Right kidney (tissue), 1 donor: ENCODE measurements at regions not wholly inside any gene's neighbourhood (a gene's known extent, or its start where the extent isn't known, plus 50 kb on each side); places are given as distances from the start of the nearest gene placed in this dataset.

Experiments used
- DNase-seq: peaks from one replicate; pipeline ENCODE4 v3.0.0-alpha.2; 2016

DNA sequence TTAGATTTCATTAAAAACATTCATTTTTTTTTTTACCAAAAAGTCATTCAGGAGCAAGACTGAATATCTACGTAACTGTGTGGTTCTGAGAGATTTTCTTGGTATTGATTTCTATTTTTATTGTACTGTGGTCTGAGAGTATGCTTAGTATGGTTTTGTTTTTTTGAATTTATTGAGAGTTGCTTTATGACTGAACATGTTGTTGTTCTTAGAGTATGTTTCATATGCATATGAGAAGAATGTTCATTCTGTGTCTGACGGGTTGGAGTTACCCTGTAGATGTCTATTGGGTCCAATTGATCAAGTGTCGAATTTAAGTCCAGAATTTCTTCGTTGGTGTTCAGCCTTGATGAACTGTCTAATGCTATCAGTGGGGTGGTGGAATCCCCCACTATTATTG is 306.0 kb upstream of the KCNJ16 start:
- no peak for DNase-seq

DNA sequence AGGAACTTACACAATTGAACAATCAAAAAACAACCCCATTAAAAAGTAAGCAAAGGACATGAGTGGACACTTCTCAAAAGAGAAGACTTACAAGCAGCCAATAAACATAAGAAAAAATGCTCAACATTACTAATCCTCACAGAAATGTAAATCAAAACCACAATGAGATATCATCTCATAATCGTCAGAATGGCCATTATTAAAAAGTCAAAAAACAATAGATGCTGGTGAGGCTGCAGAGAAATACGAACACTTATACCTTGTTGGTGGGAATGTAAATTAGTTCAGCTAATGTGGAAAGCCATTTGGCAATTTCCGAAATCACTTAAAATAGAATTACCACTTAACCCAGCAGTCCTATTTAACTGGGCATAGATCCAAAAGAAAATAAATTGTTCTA is 301.9 kb upstream of the KCNJ16 start:
- no peak for DNase-seq

DNA sequence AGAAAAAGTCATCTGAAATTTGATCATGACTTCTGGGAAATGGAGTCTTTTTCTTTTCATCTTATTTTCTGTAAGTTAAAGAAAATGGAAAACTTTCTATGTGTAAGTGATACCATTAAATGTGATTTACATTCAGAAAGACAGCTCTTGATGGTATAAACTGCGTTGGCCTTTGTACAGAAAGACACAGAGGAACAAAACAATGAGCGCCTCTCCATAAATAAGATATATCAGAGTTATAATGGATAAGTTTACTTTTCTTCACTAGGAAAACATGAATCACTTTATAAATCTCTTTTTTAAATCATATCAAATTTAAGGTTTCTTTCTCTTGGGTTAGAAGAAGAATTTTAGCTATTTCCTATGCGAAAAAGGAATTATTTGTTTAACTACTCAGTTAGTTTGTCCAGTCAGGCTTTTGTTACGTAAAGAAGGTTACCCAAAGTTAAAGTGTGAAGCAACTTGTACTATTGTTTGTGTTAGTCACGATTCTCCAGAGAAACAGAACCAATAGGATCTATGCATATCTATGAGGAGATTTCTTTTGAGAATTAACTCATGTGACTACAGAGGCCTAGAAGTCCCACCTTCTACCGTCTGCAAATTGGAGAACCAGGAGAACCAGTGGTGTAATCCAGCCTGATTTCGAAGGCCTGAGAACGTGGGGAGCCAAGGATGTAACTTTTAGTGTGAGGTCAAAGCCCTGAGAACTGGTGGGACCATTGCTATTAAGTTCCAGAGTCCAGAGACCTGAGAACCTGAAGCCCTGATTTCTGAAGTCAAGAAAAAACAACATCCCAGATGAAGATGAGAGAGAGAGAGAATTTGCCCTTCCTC is 295.4 kb upstream of the KCNJ16 start:
- no peak for DNase-seq

DNA sequence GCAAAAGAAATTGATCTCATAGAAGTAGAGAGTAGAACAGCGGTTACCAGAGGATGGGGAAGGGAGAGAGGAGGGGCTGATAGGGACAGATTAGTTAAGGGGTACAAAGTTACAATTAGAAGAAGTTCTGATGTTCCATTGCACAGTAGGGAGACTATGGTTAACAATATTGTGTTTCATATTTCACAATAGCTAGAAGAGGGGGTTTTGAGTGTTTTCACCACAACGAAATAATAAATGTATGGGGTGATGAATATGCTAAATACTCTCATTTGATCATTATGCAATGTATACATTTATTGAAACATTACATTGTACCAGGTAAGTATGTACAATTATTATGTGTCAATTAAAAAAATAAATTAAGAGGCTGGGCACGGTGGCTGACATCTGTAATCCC is 291.2 kb upstream of the KCNJ16 start:
- DNase-seq = no peak

DNA sequence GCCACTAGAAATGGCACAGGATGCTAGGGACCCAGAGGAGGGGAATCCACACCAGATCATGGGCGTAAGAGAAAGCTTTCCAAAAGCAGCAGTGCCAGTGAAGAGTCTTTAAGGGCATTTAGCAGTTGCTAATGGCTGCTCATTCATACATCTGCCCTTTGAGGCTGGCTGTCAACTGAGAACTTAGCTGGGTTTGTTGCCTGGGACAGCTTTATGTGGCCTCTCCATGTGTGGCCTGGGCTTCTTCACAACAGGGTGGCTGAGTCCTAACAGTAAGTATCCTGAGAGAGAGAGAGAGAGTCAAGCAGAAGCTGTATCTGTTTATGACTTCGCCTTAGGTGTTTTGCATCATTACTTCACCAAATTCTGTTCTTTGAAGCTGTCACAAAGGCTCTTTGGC is 286.1 kb upstream of the KCNJ16 start:
- no peak for DNase-seq

DNA sequence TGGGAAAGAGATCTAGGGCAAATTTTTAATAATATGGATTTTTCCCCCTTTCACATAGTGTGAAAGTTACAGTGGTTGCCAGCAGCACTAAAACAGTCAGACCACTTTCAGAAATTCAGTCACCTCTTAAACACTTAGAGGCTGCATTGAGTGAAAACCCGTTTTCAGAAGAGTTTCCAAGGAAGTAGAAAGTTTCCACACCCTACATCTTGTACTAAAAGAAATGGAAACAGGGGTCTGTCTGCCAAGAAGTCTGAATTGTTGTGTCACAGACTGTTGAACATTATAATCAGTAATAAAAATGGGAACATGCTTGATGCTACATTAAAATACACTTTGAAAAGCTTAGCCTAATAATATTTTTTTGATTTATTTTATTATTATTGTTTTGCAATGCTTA is 278.9 kb upstream of the KCNJ16 start:
- DNase-seq = no peak

DNA sequence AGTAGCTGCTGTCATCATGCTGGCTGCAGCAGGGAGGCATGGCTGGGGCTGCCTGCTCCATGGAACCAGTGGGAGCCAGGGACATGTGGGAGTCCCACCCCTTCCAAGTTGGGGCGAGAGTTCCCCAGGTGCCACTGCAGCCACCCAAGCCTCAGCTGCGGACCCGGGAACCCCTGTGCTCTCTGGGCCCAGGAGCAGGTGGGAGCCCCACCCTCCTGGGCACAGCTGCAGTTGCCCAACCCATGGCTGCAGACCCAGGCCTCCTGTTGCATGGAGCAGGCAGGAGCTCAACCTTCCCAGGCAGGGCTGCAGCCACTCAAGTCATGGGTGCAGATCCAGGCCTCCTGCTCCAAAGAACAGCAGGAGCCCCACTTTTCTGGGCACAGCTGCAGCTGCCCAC is 274.2 kb upstream of the KCNJ16 start:
- no peak for DNase-seq

DNA sequence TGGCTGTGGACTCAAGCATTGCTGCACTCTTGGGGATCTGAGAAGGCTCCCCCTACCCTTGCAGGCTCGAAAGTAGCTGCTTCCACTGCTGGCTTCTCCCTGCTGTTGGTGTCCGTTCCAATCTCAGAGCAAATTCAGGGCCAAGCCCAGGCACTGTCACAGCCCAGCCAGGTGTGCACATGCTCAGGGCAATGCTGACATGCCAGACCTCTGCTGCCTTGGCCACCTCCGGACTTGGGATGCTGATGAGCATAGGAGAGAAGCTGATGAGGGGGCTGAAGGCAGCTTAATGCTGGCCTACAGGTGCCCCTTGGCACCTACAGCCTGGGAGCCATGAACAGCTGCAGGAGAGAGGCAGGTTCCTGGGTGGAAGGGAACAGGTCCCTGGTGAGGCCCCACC is 273.7 kb upstream of the KCNJ16 start:
- DNase-seq = no peak

DNA sequence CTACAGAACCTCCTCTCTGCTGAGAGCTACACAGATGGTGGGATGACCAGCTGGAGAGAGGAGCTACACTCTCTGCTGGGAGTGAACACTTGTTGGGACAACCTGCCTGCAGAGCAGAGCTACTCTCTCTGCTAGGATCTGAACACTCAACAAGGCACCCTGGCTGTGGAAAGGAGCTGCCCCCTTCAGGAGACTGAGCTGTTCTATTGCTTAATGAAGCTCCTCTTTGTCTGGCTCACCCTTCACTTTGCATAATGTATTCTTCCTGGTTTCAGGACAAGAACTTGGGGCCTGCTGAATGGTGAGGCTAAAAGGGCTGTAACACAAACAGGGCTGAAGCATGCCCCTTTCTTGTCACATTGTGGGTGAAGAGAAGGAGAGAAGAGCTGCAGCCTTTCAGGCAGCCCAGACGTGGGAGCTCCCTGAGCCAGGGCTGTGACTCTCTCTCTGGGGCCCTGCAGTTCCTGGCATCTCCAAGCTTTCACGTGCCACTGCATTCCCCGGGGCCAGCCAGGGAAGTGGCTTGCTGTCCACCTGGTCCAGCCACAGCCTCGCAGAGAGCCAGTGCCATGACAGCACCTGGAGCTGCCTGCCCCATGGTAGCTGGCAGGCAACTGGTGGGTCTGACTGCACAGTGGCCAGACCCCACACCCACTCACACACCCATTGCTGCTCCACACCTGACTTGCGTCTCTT is 272.8 kb upstream of the KCNJ16 start:
- no peak for DNase-seq

DNA sequence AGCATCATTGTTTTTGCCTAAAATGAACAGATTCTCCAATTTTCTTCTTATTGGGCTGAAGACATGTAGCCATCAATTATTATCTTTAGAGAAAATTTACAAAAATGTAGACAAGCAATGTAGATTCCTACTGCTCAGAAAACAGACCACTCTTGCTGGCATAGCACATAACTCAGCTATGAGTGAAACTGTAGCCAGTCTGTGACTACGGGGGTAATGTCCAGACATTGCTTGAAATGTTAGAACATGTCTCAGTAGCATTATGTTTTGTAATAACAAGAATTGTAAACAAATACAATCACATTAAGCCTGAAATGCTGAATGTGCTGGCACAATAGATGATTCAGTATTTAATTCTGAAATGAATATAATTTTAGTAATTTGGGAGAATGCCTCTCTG is 265.7 kb upstream of the KCNJ16 start:
- no peak for DNase-seq

DNA sequence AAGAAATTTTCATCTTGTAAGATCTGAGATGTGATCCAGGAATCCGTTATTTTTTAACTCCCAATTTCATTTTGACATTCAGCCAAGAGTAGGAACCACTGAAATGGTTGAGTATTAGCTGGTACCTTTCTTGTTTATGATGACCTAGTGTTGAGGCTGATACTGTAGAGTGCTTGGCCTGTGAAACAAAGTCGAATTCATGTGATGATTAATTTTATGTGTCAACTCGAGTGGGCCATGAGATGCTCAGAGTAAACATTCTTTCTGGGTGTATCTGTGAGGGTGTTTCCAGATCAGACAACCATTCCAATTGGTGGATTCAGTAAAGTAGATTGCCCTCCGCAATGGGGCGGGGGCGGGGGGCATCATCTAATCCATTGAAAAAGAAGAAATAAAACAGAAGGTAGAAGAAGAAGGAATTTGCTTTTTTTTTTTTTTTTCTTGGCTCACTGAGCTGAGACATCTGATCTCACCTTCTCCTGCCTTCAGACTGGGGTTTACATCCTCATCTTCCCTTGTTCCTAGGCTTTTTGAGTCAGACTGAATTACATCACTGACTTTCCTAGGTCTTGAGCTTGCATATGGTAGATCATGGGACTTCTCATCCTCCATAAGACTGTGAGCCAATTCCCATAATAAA is 264.6 kb upstream of the KCNJ16 start:
- no peak for DNase-seq

DNA sequence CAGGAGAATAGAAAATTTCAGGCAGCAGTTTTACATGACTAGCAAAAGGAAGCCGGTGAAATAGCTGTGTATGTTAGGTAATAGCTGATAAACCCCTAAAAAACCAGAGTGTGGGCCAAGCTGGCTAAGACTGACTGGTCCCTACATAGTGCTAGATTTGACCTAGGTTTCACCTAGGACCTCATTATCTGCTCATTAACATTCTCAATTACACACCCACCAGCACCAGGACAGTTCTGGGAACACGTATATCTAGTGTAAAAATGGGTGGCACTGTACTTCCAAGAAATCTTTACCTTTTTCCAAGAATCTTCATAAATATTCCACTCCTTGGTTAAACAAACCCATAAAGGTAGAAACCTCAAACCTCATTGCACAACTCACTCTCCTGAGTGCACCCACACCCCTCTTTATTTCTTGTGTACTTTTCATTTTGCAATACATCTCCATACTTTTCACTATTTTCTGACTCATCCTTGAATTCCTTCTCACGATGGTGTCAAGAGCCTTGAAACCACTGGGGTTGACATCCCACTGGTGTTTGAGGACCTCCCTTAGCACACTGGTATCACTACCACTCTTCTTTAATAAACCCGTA is 262.7 kb upstream of the KCNJ16 start:
- no peak for DNase-seq

DNA sequence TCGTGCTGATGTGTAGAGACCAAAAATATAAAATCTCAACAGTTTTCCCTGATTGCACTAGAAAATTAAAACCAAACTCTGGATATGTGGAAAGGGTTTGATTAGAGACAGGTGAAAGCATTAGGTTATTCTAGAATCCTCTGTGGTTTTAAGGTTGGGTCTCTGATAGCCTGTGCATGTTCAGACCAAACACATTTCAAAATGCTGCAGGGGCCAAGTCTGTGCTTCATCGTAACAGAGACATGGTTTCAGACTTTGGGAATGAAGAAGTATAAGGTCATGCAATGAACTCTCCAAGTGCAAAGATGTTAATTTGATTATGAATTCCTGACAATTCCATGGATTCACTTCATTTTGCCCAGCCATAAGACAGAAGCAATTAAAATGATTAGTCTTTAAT is 261.0 kb upstream of the KCNJ16 start:
- DNase-seq = no peak

DNA sequence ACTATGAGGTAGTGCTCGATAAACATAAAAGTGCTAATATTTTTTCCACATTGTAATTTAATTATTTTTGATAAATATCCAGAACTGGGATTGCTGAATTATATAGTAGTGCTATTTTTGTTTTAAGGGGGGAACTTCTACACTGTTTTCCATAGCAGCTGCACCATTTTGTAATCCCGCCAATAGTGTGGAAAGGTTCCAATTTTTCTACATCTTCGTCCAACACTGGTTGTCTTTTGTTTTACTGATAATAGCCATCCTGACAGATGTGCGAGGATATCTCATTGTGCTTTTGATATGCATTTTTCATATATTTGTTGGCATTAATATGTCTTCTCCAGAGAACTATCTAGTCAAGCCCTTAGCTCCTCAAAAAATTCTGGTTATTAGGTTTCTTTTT is 259.6 kb upstream of the KCNJ16 start:
- DNase-seq = no peak

DNA sequence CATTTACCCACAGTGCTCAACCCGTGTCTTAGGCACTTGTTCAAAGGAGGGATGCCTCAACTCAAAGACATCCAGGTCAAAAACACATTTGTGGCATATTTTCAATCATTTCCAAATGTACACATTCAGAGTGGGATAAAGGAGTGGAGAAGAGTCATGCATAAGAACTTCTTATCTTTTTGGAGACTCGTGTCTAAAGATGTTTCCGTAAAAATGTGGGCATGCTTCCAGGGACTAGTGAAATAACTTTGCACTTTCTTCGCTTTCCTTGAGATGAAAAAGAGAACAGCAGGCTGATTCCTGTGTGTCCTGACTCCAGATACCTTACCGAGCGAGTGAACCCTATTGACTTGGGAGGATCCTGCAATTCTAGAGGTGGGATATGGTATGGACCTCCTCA is 256.6 kb upstream of the KCNJ16 start:
- DNase-seq = no peak

DNA sequence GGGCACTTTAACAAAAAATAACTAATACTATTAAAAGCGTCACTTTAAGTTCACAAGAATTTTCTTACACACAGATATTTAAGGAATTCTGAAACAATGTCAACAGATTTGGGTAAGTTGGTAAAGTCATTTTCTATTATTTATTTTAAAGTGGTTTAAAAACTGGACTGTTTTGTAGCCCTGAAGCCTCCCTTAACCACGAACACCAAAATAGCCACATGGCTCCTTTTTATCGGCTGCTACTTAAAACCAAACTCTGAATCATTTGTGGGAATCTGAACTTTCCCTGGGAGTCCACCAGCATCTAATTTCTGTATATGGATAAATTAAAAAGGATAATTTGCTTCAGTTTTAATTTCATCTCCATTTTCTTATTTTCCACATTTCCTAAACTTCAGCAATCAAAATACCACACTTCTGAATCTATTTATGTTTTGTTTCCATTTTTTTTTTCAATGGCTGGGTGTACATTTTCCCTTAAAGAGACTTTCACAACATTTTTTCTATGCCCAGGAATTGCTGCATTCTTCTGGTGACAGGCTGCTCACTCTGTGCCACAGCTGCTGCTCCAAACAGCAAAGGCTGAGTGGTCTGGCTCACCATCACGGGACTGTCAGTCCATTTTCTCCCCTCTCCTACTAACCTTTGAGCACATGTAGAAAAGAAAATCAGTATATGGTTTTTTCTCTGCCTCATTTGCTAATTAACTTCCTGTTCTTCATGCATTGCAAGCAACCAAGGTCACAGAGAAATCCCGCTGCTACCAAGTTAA is 255.5 kb upstream of the KCNJ16 start:
- no peak for DNase-seq

DNA sequence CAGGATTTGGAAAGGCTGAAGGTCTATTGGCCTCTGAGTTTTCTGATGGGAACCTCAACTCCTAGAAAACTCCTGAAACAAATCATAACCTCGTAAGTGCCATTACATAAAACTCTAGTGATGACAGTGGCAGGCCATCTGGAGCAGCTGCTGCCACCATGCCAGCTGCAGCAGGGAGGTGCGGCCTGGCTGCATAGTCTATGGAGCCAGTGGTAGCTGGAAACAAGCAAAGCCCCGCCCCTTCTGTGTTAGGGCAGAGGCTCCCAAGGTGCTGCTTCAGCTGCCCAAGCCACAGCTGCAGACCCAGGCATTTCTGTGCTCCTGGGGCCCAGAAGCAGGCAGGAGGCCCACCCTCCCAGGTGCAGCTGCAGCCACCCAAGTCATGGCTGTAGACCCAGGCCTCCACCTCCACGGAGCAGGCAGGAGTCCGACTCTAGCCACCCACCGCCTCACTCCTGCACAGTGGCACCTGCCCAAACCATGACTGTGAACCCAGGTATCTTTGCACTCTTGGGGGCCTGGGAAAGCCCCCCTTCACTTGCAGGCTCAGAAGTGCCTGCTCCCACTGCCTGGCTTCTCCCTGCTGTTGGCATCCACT is 254.1 kb upstream of the KCNJ16 start:
- no peak for DNase-seq

DNA sequence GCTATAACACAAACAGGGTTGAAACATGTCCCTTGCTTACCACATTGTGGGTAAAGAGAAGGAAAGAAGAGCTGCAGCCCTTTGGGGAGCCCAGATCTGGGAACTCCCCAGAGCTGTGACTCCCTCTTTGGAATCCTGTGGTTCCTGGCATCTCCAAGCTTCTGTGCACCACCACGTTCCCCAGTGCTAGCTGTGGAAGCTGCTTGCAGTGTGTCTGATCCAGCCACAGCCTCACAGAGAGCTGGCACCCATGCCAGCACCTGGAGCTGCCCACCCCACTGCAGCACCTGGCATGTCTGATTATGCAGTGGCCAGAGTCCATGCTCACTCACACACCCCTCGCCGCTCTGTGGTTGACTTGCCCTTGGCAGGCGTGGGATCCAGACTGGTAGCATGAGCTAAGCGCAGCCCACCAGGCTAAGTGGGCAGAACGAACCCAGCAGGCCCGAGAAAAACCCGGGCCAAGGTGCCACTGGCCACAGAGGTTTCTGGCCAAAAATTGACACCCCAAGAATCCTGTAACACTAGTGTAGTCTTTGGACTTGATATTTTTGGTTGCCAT is 252.6 kb upstream of the KCNJ16 start:
- no peak for DNase-seq

DNA sequence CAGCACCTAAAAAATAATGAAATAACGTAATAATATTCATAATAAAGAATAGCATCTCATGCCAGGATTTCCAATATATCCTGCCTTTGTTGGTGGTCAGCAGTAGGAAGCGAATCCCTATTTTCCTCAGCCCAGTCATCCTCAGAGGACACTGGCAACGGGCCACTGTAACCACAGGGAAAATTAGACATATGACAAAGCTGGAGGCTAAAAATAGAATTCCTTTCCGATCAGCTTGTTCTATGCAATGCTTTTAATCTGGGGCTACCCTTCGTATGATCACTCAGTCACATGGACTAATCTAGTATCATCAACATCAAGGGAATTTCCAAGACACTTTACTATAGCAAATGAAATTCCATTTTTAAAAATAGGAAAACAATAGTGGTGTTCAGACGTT is 246.9 kb upstream of the KCNJ16 start:
- no peak for DNase-seq

DNA sequence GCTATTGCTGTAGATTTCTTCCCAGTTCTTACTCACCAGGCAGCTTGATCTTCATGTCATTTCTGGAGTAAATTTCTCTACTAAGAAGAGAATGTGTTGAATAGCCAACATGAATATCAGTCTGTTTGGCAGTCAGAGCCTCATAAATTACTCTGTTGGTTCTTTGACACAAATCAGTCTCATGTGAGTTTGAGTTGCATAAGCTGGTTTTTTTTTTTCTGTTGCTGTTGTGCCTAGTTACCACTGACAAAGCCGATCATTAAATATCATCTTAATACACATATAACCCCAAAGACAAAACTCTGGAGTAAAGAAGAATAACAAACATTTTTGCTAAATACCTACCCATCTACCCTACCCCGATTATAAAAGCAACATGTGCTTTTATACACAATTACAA is 240.5 kb upstream of the KCNJ16 start:
- DNase-seq = no peak

DNA sequence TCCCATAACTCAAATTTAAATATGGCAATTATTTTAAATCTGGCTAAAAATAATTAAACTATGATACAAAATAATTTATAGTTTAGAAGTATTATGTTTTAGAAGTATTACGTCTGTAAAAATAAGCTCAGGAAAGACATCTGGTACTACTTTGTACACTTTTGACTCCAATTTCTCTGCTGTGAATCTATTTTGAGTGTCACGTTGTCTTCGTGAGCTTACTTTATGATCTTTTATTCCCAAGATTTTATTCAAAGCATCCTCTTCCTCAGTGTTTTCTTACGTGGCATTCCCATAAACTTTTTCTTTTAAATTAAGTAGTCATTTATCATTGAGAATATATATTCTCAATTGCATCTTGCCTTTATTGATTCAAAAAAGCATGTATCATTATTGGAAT is 223.3 kb upstream of the KCNJ16 start:
- no peak for DNase-seq
